ENCODE measurements at regions not wholly inside any gene's neighbourhood (a gene's known extent, or its start where the extent isn't known, plus 50 kb on each side); places are given as distances from the start of the nearest gene placed in this dataset.

- H3K36me3 ChIP-seq (ENCODE audit: insufficient read depth, insufficient read length, low read length): no peaks in the 10 kb centered on the region
- no peaks in the 10 kb centered on the region for H3K4me1 ChIP-seq (ENCODE audit: insufficient read depth, insufficient read length)
- no peaks in the 10 kb centered on the region for H3K9me3 ChIP-seq (ENCODE audit: insufficient read depth, low read length)
- no peaks in the 10 kb centered on the region for H3K27me3 ChIP-seq (ENCODE audit: insufficient read depth, insufficient read length)
- no peak for DNase-seq (ENCODE audit: low read depth, low spot score)
- no peak for TF ChIP-seq ZNF274 (IDR thresholded peaks at IDR 0.05; ENCODE audit: low read depth, low read length)
- no peak for TF ChIP-seq SUZ12 (IDR thresholded peaks at IDR 0.05; ENCODE audit: extremely low read depth, insufficient read depth, insufficient read length)
- TF ChIP-seq YY1 (IDR thresholded peaks at IDR 0.05; ENCODE audit: insufficient read depth, insufficient read length): no peak
- H3K4me3 ChIP-seq (ENCODE audit: insufficient read length, low read depth): no peak overlapping the region
- no peak overlapping the region for H3K9ac ChIP-seq (ENCODE audit: insufficient read length, low read depth)
Observed at GRCh38 chr5:1725641-1726468, 73.8 kb downstream of the MRPL36 start.

DNA sequence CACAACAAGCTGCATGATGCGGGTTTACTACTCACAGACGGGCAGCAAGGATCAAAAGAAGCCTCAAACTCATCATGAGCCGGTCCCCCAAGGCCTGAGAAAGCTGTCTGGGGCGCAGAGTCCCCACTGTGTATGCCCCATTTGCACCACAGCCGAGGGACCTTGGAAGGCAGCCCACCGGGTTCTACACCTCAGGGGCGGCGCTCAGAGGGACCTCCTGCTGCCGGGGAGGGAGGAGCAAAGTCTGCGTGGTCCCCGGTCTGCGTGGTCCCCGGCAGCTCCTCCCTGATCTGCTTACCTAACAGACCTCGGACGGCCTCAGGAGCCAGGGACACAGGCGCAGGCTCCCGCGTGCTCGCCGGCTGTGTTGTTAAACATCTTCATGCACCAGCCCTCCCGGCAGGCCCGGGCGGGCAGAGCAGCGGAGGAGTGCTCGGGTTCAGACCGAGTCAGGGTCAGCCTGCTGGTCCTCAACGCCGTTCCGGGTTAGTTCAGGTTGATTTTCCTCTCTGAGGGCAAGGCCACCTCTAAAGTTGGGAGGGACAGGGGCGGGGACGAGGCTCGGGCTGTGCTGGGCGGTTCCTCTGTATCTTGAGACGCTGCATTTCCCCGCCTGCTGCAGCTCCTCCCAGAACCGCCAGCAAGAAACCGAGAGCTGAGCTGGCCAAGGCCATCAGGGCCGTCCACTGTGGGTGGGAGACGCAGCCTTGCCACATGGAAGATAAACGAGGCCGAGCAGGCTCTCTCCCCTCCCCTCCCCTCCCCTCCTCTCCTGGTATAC lies 74.6 kb downstream of the MRPL36 start:
- no peak for DNase-seq (ENCODE audit: low read depth, low spot score)
- no peaks in the 10 kb centered on the region for H3K27me3 ChIP-seq (ENCODE audit: insufficient read depth, insufficient read length)
- H3K36me3 ChIP-seq (ENCODE audit: insufficient read depth, insufficient read length, low read length): no peaks in the 10 kb centered on the region
- TF ChIP-seq YY1 (IDR thresholded peaks at IDR 0.05; ENCODE audit: insufficient read depth, insufficient read length): no peak
- TF ChIP-seq SUZ12 (IDR thresholded peaks at IDR 0.05; ENCODE audit: extremely low read depth, insufficient read depth, insufficient read length): no peak
- no peak for TF ChIP-seq ZNF274 (IDR thresholded peaks at IDR 0.05; ENCODE audit: low read depth, low read length)
- H3K4me3 ChIP-seq (ENCODE audit: insufficient read length, low read depth): no peak overlapping the region
- no peaks in the 10 kb centered on the region for H3K4me1 ChIP-seq (ENCODE audit: insufficient read depth, insufficient read length)
- no peaks in the 10 kb centered on the region for H3K9me3 ChIP-seq (ENCODE audit: insufficient read depth, low read length)
- no peak overlapping the region for H3K9ac ChIP-seq (ENCODE audit: insufficient read length, low read depth)

DNA sequence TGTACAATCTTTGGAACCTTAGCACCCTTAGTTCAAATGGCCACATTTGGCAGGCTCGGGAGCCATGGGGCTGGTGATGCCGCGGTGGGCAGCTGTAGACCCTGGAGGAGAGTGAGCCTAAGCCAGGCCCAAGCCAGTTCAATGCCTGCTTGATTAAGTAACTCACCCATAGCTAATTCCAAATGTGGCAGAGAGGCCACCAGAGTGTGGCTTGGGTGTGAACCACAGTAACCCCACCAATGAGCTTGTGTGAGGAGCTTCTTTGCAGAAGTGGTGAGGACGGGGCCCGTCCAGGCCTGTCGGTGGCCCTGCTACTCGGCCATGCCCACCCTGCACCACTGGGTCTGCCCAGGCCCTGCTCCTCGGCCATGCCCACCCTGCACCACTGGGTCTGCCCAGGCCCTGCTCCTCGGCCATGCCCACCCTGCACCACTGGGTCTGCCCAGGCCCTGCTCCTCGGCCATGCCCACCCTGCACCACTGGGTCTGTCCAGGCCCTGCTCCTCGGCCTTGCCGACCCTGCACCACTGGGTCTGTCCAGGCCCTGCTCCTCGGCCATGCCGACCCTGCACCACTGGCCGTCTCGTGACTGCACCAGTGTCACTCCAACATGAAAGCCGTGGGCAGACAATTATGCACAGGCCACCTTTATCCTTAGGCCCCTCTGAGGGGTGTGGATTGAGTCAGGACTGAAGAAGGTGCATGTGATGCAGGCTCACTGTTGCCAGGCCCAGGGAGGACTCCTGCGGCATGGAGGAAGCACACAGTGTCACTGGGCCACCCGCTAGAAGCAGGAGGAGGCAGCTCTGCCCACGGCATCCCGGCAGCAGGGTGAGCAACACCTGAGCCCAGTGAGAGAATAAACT lies 75.4 kb downstream of the MRPL36 start:
- no peak overlapping the region for H3K4me3 ChIP-seq (ENCODE audit: insufficient read length, low read depth)
- H3K27me3 ChIP-seq (ENCODE audit: insufficient read depth, insufficient read length): no peaks in the 10 kb centered on the region
- peaks cover 8% of the 10 kb centered on the region for H3K9me3 ChIP-seq (ENCODE audit: insufficient read depth, low read length)
- no peak for TF ChIP-seq SUZ12 (IDR thresholded peaks at IDR 0.05; ENCODE audit: extremely low read depth, insufficient read depth, insufficient read length)
- no peak for TF ChIP-seq ZNF274 (IDR thresholded peaks at IDR 0.05; ENCODE audit: low read depth, low read length)
- TF ChIP-seq YY1 (IDR thresholded peaks at IDR 0.05; ENCODE audit: insufficient read depth, insufficient read length): no peak
- DNase-seq (ENCODE audit: low read depth, low spot score): no peak
- no peak overlapping the region for H3K9ac ChIP-seq (ENCODE audit: insufficient read length, low read depth)
- H3K36me3 ChIP-seq (ENCODE audit: insufficient read depth, insufficient read length, low read length): no peaks in the 10 kb centered on the region
- no peaks in the 10 kb centered on the region for H3K4me1 ChIP-seq (ENCODE audit: insufficient read depth, insufficient read length)

GRCh38 chr5:1723476-1723875 lies 76.2 kb downstream of the MRPL36 start:
- TF ChIP-seq ZNF274 (IDR thresholded peaks at IDR 0.05; ENCODE audit: low read depth, low read length): no peak
- TF ChIP-seq YY1 (IDR thresholded peaks at IDR 0.05; ENCODE audit: insufficient read depth, insufficient read length): no peak
- no peak for TF ChIP-seq SUZ12 (IDR thresholded peaks at IDR 0.05; ENCODE audit: extremely low read depth, insufficient read depth, insufficient read length)
- Histone ChIP-seq H3K9me3 (ENCODE audit: insufficient read depth, low read length) (peaks cover 15% of the 10 kb centered on the region), H3K27me3 (ENCODE audit: insufficient read depth, insufficient read length) (no peaks in the 10 kb centered on the region), H3K4me1 (ENCODE audit: insufficient read depth, insufficient read length) (no peaks in the 10 kb centered on the region), H3K4me3 (ENCODE audit: insufficient read length, low read depth) (no peak overlapping the region), H3K36me3 (ENCODE audit: insufficient read depth, insufficient read length, low read length) (no peaks in the 10 kb centered on the region), H3K9ac (ENCODE audit: insufficient read length, low read depth) (no peak overlapping the region)
- no peak for DNase-seq (ENCODE audit: low read depth, low spot score)

- no peak overlapping the region for H3K9ac ChIP-seq (ENCODE audit: insufficient read length, low read depth)
- TF ChIP-seq ZNF274 (IDR thresholded peaks at IDR 0.05; ENCODE audit: low read depth, low read length): no peak
- no peaks in the 10 kb centered on the region for H3K36me3 ChIP-seq (ENCODE audit: insufficient read depth, insufficient read length, low read length)
- peaks cover 21% of the 10 kb centered on the region for H3K9me3 ChIP-seq (ENCODE audit: insufficient read depth, low read length)
- no peak overlapping the region for H3K4me3 ChIP-seq (ENCODE audit: insufficient read length, low read depth)
- DNase-seq (ENCODE audit: low read depth, low spot score): no peak
- no peaks in the 10 kb centered on the region for H3K27me3 ChIP-seq (ENCODE audit: insufficient read depth, insufficient read length)
- H3K4me1 ChIP-seq (ENCODE audit: insufficient read depth, insufficient read length): no peaks in the 10 kb centered on the region
Observed at GRCh38 chr5:1722877-1723276, 76.8 kb downstream of the MRPL36 start.

DNA sequence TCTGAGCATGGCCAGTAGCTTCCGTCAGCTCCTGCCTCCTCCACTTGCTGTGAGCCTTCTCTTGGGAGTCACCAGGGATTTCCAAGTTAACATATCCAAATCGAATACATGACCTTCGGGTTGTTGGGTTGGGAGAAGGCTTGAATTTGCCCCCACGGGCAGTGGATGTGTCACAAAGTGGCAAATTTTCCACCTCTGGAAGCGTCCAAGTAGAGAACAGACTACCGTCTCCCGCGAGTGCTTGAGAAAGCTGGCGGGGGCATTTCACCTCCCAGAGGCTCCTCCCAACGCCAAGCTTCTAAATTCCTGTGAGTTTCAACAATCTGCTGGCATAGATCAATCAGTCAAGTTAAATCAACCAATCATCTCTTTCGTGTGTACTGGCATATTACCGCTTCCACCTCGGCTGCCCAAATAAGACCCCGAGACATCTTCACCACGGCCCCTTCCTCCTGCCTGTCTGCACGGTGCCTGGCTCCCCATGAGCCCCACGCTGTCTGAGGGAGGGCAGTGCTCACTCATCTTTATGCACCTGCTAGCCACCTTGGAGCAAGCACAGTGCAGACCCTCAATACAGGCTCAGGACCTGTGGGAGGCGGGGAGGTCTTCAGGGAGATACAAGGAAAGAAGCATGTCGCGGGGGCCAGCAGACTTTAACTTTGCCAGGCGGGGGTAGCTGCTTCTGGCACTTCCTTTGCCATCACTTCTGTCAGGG lies 79.1 kb downstream of the MRPL36 start:
- Histone ChIP-seq H3K9me3 (ENCODE audit: insufficient read depth, low read length) (peaks cover 24% of the 10 kb centered on the region), H3K4me1 (ENCODE audit: insufficient read depth, insufficient read length) (no peaks in the 10 kb centered on the region), H3K27me3 (ENCODE audit: insufficient read depth, insufficient read length) (no peaks in the 10 kb centered on the region), H3K36me3 (ENCODE audit: insufficient read depth, insufficient read length, low read length) (no peaks in the 10 kb centered on the region), H3K4me3 (ENCODE audit: insufficient read length, low read depth) (no peak overlapping the region), H3K9ac (ENCODE audit: insufficient read length, low read depth) (no peak overlapping the region)
- no peak for DNase-seq (ENCODE audit: low read depth, low spot score)
- TF ChIP-seq ZNF274 (IDR thresholded peaks at IDR 0.05; ENCODE audit: low read depth, low read length) (no peak), YY1 (IDR thresholded peaks at IDR 0.05; ENCODE audit: insufficient read depth, insufficient read length) (no peak), SUZ12 (IDR thresholded peaks at IDR 0.05; ENCODE audit: extremely low read depth, insufficient read depth, insufficient read length) (no peak)
